HL-60 (cell line): ENCODE measurements at regions not wholly inside any gene's neighbourhood (a gene's known extent, or its start where the extent isn't known, plus 50 kb on each side); places are given as distances from the start of the nearest gene placed in this dataset.
"Not testable (repeated sequence)": the region's sequence is repeated elsewhere in the genome, so short reads cannot be mapped to it uniquely, and the experiment has no call there.

Experiments
- CTCF ChIP-seq: IDR thresholded peaks from one replicate; pipeline ENCODE4 v1.5.1; 2011; ENCODE audit warnings: low read length, control low read depth, inconsistent platforms; ENCODE audit not compliant: insufficient read depth
- GABPA ChIP-seq: IDR thresholded peaks from 2 replicates; pipeline ENCODE4 v1.6.1; 2012; ENCODE audit warnings: low read depth
- POLR2AphosphoS5 ChIP-seq: IDR thresholded peaks from 2 replicates; pipeline ENCODE4 v1.6.1; 2012; ENCODE audit warnings: low read depth
- REST ChIP-seq: IDR thresholded peaks from 2 replicates; pipeline ENCODE4 v1.6.1; 2012; ENCODE audit warnings: low read depth; ENCODE audit not compliant: insufficient replicate concordance
- SPI1 ChIP-seq: IDR thresholded peaks from 2 replicates; pipeline ENCODE4 v1.6.1; 2012; ENCODE audit warnings: low read depth, mild to moderate bottlenecking, borderline replicate concordance

- TF ChIP-seq CTCF, POLR2AphosphoS5, GABPA, REST, SPI1: not testable (repeated sequence)
These were observed 91.5 kb downstream of the NBPF8 start for GRCh38 chr1:120506352-120506751.
